Astrocyte (in vitro differentiated cells and primary cell): ENCODE measurements at regions not wholly inside any gene's neighbourhood (a gene's known extent, or its start where the extent isn't known, plus 50 kb on each side); places are given as distances from the start of the nearest gene placed in this dataset.
"Not testable (repeated sequence)": the region's sequence is repeated elsewhere in the genome, so short reads cannot be mapped to it uniquely, and the experiment has no call there.

Source experiments
- DNase-seq: peaks from one replicate; pipeline ENCODE4 v3.0.0-alpha.2; 2010; ENCODE audit warnings: low read depth
- FAIRE-seq: peaks from 2 replicates; lab custom pipeline; 2011; peaks lifted over from hg19 to GRCh38; lab: Jason Lieb, UNC
- H2AFZ ChIP-seq: 2 replicates; pipeline ENCODE4 v1.6.0; 2012; ENCODE audit warnings: low read depth, low read length, inconsistent platforms
- H3K27ac ChIP-seq: 2 replicates; pipeline ENCODE4 v1.5.1; 2011; ENCODE audit warnings: low read depth, low read length, inconsistent platforms
- H3K27me3 ChIP-seq: 2 replicates; pipeline ENCODE4 v1.6.0; 2011; ENCODE audit warnings: low read length, inconsistent platforms; ENCODE audit not compliant: insufficient read depth
- H3K36me3 ChIP-seq: 2 replicates; pipeline ENCODE4 v1.5.1; 2011; ENCODE audit warnings: low read length, inconsistent platforms; ENCODE audit not compliant: insufficient read depth
- H3K4me1 ChIP-seq: 2 replicates; pipeline ENCODE4 v1.5.1; 2011; ENCODE audit warnings: low read length, inconsistent platforms; ENCODE audit not compliant: insufficient read depth
- H3K4me2 ChIP-seq: 2 replicates; pipeline ENCODE4 v1.6.0; 2012; ENCODE audit warnings: low read length, inconsistent platforms
- H3K4me3 ChIP-seq: 2 replicates; pipeline ENCODE4 v1.5.1; 2011; ENCODE audit warnings: low read depth, mild to moderate bottlenecking, low read length, inconsistent platforms; ENCODE audit not compliant: insufficient read depth
- H3K79me2 ChIP-seq: 2 replicates; pipeline ENCODE4 v1.6.0; 2012; ENCODE audit warnings: mild to moderate bottlenecking, low read length, inconsistent platforms; ENCODE audit not compliant: insufficient read depth
- H3K9ac ChIP-seq: 2 replicates; pipeline ENCODE4 v1.6.0; 2012; ENCODE audit warnings: mild to moderate bottlenecking, low read length, inconsistent platforms
- H3K9me3 ChIP-seq: 2 replicates; pipeline ENCODE4 v1.5.1; 2012; ENCODE audit warnings: low read depth, mild to moderate bottlenecking, low read length, inconsistent platforms; ENCODE audit not compliant: insufficient read depth
- H4K20me1 ChIP-seq: 2 replicates; pipeline ENCODE4 v1.6.0; 2012; ENCODE audit warnings: low read length, inconsistent platforms; ENCODE audit not compliant: insufficient read depth
- H3K27ac Mint-ChIP-seq: one replicate; pipeline ENCODE4 v1.8.0; 2021; ENCODE audit warnings: mild to moderate bottlenecking, mixed read lengths; ENCODE audit not compliant: unreplicated experiment
- H3K27me3 Mint-ChIP-seq: one replicate; pipeline ENCODE4 v1.8.0; 2021; ENCODE audit warnings: low read depth, mixed read lengths; ENCODE audit not compliant: unreplicated experiment
- H3K36me3 Mint-ChIP-seq: one replicate; pipeline ENCODE4 v1.8.0; 2021; ENCODE audit warnings: low read depth, mixed read lengths; ENCODE audit not compliant: unreplicated experiment
- H3K4me1 Mint-ChIP-seq: one replicate; pipeline ENCODE4 v1.8.0; 2021; ENCODE audit warnings: low read depth, mixed read lengths; ENCODE audit not compliant: unreplicated experiment
- H3K4me3 Mint-ChIP-seq: one replicate; pipeline ENCODE4 v1.8.0; 2021; ENCODE audit warnings: mild to moderate bottlenecking, moderate library complexity, mixed read lengths; ENCODE audit not compliant: unreplicated experiment
- H3K9me3 Mint-ChIP-seq: one replicate; pipeline ENCODE4 v1.8.0; 2021; ENCODE audit warnings: mild to moderate bottlenecking, mixed read lengths; ENCODE audit not compliant: unreplicated experiment
- EZH2 ChIP-seq: IDR thresholded peaks from 2 replicates; pipeline ENCODE4 v1.6.1; 2012; ENCODE audit warnings: mild to moderate bottlenecking, low read length, inconsistent platforms; ENCODE audit not compliant: insufficient read depth
- TF ChIP-seq, protein P1 (sequence below): IDR thresholded peaks from 2 replicates; pipeline ENCODE4 v1.5.1; 2011; ENCODE audit warnings: low read depth, mild to moderate bottlenecking, inconsistent platforms, low read length, moderate library complexity; ENCODE audit not compliant: insufficient read depth

- no peak overlapping the region for H3K27ac ChIP-seq
- H3K4me3 Mint-ChIP-seq = peak overlapping the region; percentile 55
- H3K36me3 ChIP-seq = no peaks in the 10 kb centered on the region
- H3K27me3 ChIP-seq = peaks cover 2% of the 10 kb centered on the region
- H4K20me1 ChIP-seq = no peaks in the 10 kb centered on the region
- H2AFZ ChIP-seq = no peak overlapping the region
- H3K9ac ChIP-seq = no peak overlapping the region
- no peaks in the 10 kb centered on the region for H3K36me3 Mint-ChIP-seq
- no peaks in the 10 kb centered on the region for H3K4me1 ChIP-seq
- H3K4me2 ChIP-seq = no peak overlapping the region
- peaks cover 22% of the 10 kb centered on the region for H3K4me1 Mint-ChIP-seq
- peaks cover 10% of the 10 kb centered on the region for H3K9me3 Mint-ChIP-seq
- H3K27me3 Mint-ChIP-seq = peaks cover 6% of the 10 kb centered on the region
- peak overlapping the region; percentile 43 for H3K27ac Mint-ChIP-seq
- FAIRE-seq (no peak), DNase-seq (peak; percentile 19)
- H3K9me3 ChIP-seq = no peaks in the 10 kb centered on the region
- no peak overlapping the region for H3K4me3 ChIP-seq
- no peaks in the 10 kb centered on the region for H3K79me2 ChIP-seq
- TF ChIP-seq EZH2 = no peak
- TF ChIP-seq, protein P1, sequence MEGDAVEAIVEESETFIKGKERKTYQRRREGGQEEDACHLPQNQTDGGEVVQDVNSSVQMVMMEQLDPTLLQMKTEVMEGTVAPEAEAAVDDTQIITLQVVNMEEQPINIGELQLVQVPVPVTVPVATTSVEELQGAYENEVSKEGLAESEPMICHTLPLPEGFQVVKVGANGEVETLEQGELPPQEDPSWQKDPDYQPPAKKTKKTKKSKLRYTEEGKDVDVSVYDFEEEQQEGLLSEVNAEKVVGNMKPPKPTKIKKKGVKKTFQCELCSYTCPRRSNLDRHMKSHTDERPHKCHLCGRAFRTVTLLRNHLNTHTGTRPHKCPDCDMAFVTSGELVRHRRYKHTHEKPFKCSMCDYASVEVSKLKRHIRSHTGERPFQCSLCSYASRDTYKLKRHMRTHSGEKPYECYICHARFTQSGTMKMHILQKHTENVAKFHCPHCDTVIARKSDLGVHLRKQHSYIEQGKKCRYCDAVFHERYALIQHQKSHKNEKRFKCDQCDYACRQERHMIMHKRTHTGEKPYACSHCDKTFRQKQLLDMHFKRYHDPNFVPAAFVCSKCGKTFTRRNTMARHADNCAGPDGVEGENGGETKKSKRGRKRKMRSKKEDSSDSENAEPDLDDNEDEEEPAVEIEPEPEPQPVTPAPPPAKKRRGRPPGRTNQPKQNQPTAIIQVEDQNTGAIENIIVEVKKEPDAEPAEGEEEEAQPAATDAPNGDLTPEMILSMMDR = no peak
These were observed 344.2 kb upstream of the SULF2 start for GRCh38 chr20:48129345-48129942.

- Mint-ChIP-seq H3K4me1 (peaks cover 22% of the 10 kb centered on the region), H3K36me3 (no peaks in the 10 kb centered on the region), H3K4me3 (no peak overlapping the region), H3K27me3 (peaks cover 6% of the 10 kb centered on the region), H3K27ac (no peak overlapping the region), H3K9me3 (peaks cover 10% of the 10 kb centered on the region)
- H3K27me3 ChIP-seq = peaks cover 5% of the 10 kb centered on the region
- peak; percentile 25 for DNase-seq
- no peaks in the 10 kb centered on the region for H3K79me2 ChIP-seq
- H3K9me3 ChIP-seq = no peaks in the 10 kb centered on the region
- H4K20me1 ChIP-seq = no peaks in the 10 kb centered on the region
- TF ChIP-seq, protein P1 = no peak
- TF ChIP-seq EZH2 = no peak
- H3K4me2 ChIP-seq = no peak overlapping the region
- H2AFZ ChIP-seq = no peak overlapping the region
- no peaks in the 10 kb centered on the region for H3K4me1 ChIP-seq
- FAIRE-seq = no peak
- no peak overlapping the region for H3K4me3 ChIP-seq
- H3K27ac ChIP-seq = no peak overlapping the region
- no peaks in the 10 kb centered on the region for H3K36me3 ChIP-seq
- no peak overlapping the region for H3K9ac ChIP-seq
These were observed 343.2 kb upstream of the SULF2 start for GRCh38 chr20:48128436-48128835.

DNA sequence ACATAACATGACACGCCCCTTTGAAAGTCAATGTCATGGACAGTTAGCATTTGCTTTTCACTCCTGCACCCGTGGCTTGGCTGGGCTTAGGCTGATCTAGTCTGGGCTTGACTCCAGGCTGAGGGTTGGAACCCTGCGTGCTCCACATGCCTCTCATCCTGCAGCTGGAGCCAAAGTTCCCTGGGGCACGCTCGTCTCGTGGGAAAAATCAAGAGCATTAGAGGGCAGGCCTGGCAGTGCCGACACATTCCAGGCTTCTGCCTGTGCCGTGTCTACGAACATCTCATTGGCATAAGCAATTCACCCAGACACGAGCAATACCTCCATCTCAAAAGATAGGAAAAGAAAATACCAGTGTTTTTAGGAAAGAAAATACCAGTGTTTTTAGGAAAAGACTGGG is 342.7 kb upstream of the SULF2 start:
- not testable (repeated sequence) for H3K4me3 Mint-ChIP-seq, H3K4me1 ChIP-seq, H4K20me1 ChIP-seq, FAIRE-seq, H3K4me2 ChIP-seq, H3K27me3 ChIP-seq, H3K36me3 ChIP-seq, H3K27ac Mint-ChIP-seq, H2AFZ ChIP-seq, H3K4me3 ChIP-seq, H3K9me3 Mint-ChIP-seq, H3K36me3 Mint-ChIP-seq, H3K79me2 ChIP-seq, H3K27ac ChIP-seq, H3K9me3 ChIP-seq, H3K27me3 Mint-ChIP-seq, H3K9ac ChIP-seq
- peaks cover 22% of the 10 kb centered on the region for H3K4me1 Mint-ChIP-seq
- DNase-seq = peak; percentile 60

DNA sequence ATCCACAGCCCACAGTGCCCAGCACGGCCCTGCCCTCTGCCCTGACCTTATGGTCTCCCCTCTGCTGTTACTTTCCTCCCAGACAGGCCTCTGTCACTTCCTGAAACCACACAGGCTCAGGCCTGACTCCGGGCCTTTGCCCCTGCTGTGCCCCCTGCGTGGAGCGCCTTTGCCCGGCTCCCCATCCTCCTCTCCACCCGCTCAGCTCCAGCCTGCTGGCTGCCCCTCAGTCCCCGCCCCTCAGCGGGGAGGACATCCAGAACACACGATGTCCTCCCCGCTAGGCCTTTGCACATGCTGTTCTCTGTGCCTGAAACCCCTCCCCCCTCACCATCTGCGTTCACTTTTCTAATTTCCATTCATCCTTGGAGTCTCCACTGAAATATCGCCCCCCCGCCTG is 341.9 kb upstream of the SULF2 start:
- not testable (repeated sequence) for H3K9me3 Mint-ChIP-seq, H3K9me3 ChIP-seq, H3K9ac ChIP-seq, H3K36me3 ChIP-seq, H3K4me1 ChIP-seq, H3K4me3 Mint-ChIP-seq, H3K27me3 ChIP-seq, H3K36me3 Mint-ChIP-seq, FAIRE-seq, DNase-seq, H3K4me2 ChIP-seq, H3K79me2 ChIP-seq, H4K20me1 ChIP-seq, H2AFZ ChIP-seq, H3K27ac ChIP-seq, H3K4me3 ChIP-seq, H3K27ac Mint-ChIP-seq, H3K27me3 Mint-ChIP-seq
- H3K4me1 Mint-ChIP-seq = peaks cover 20% of the 10 kb centered on the region
